SHP77 (cell line): ENCODE measurements at regions not wholly inside any gene's neighbourhood (a gene's known extent, or its start where the extent isn't known, plus 50 kb on each side); places are given as distances from the start of the nearest gene placed in this dataset.
"Not testable (repeated sequence)": the region's sequence is repeated elsewhere in the genome, so short reads cannot be mapped to it uniquely, and the experiment has no call there.

Source experiments
- DNase-seq, 2 experiments: peaks; one replicate each; lab custom pipeline; 2025; lab: John Stamatoyannopoulos, UW

GRCh38 chr2:111474198-111474705, 353.5 kb downstream of the BCL2L11 start:
- not testable (repeated sequence) for DNase-seq

- not testable (repeated sequence) for DNase-seq
Measured at GRCh38 chr2:111478335-111478734, 357.6 kb downstream of the BCL2L11 start.

GRCh38 chr2:111478871-111479318, 358.2 kb downstream of the BCL2L11 start:
- not testable (repeated sequence) for DNase-seq

GRCh38 chr2:111480016-111480625, 359.4 kb downstream of the BCL2L11 start:
- not testable (repeated sequence) for DNase-seq

GRCh38 chr2:111480633-111481032, 359.9 kb downstream of the BCL2L11 start:
- DNase-seq, result not testable (repeated sequence)

- DNase-seq, result not testable (repeated sequence)
Measured at GRCh38 chr2:111481219-111481618, 360.5 kb downstream of the BCL2L11 start.

- not testable (repeated sequence) for DNase-seq
Measured at GRCh38 chr2:111482987-111483679, 362.4 kb downstream of the BCL2L11 start.

GRCh38 chr2:111484097-111484496, 363.4 kb downstream of the BCL2L11 start:
- not testable (repeated sequence) for DNase-seq

GRCh38 chr2:111485895-111486294, 365.2 kb downstream of the BCL2L11 start:
- DNase-seq, result not testable (repeated sequence)

GRCh38 chr2:111488451-111488850, 367.7 kb downstream of the BCL2L11 start:
- not testable (repeated sequence) for DNase-seq

GRCh38 chr2:111489460-111489859, 368.7 kb downstream of the BCL2L11 start:
- DNase-seq, result not testable (repeated sequence)

GRCh38 chr2:111491181-111491580, 370.5 kb downstream of the BCL2L11 start:
- DNase-seq, result not testable (repeated sequence)

GRCh38 chr2:111491614-111492013, 370.9 kb downstream of the BCL2L11 start:
- DNase-seq, result not testable (repeated sequence)

GRCh38 chr2:111492995-111493719, 372.4 kb downstream of the BCL2L11 start:
- DNase-seq, result not testable (repeated sequence)

- not testable (repeated sequence) for DNase-seq
Measured at GRCh38 chr2:111493720-111494078, 373.0 kb downstream of the BCL2L11 start.

- not testable (repeated sequence) for DNase-seq
Measured at GRCh38 chr2:111494288-111494980, 373.7 kb downstream of the BCL2L11 start.

- DNase-seq, result not testable (repeated sequence)
Measured at GRCh38 chr2:111494981-111495315, 374.2 kb downstream of the BCL2L11 start.

- not testable (repeated sequence) for DNase-seq
Measured at GRCh38 chr2:111495636-111496035, 374.9 kb downstream of the BCL2L11 start.

GRCh38 chr2:111496176-111496575, 375.5 kb downstream of the BCL2L11 start:
- DNase-seq, result not testable (repeated sequence)

GRCh38 chr2:111496860-111497259, 376.1 kb downstream of the BCL2L11 start:
- DNase-seq, result not testable (repeated sequence)

GRCh38 chr2:111497270-111497669, 376.6 kb downstream of the BCL2L11 start:
- DNase-seq, result not testable (repeated sequence)

GRCh38 chr2:111500536-111501062, 379.9 kb downstream of the BCL2L11 start:
- DNase-seq, result not testable (repeated sequence)
